A549 (cell line): ENCODE measurements at regions not wholly inside any gene's neighbourhood (a gene's known extent, or its start where the extent isn't known, plus 50 kb on each side); places are given as distances from the start of the nearest gene placed in this dataset.

Source experiments
- CEBPB ChIP-seq, 2 experiments: fragments of >200 bp in 1 of 2; sonication (Bioruptor Twin) in 1 of 2; formaldehyde crosslinking in 1 of 2; IDR thresholded peaks; 2 replicates each; pipeline ENCODE4 v1.6.1; 2012 to 2016
- CTCF ChIP-seq: fragments of >200 bp; sonication (Bioruptor Twin); formaldehyde crosslinking; IDR thresholded peaks from 3 replicates; pipeline ENCODE4 v1.5.1; 2016
- HMGXB4 ChIP-seq: fragments of 250-450 bp; sonication (Bioruptor Pico); IDR thresholded peaks from 2 replicates; pipeline ENCODE4 v1.5.0; 2021; ENCODE audit warnings: mild to moderate bottlenecking, moderate library complexity, borderline replicate concordance
- MYC ChIP-seq: IDR thresholded peaks from 2 replicates; pipeline ENCODE4 v1.6.1; 2012; ENCODE audit warnings: mild to moderate bottlenecking, inconsistent platforms, low read length, improper control_type of control experiment, borderline replicate concordance
- NR3C1 ChIP-seq: fragments of >200 bp; sonication (Bioruptor Twin); formaldehyde crosslinking; IDR thresholded peaks from 3 replicates; pipeline ENCODE4 v1.6.1; 2017
- POLR2A ChIP-seq: IDR thresholded peaks from 2 replicates; pipeline ENCODE4 v1.6.1; 2012; ENCODE audit warnings: mild to moderate bottlenecking, low read length
- RAD21 ChIP-seq, 2 experiments: fragments of >200 bp in 1 of 2; sonication (Bioruptor Twin) in 1 of 2; formaldehyde crosslinking in 1 of 2; IDR thresholded peaks in 1 of 2; conservative IDR thresholded peaks in 1 of 2; 2 replicates in 1 of 2; 3 replicates in 1 of 2; pipeline ENCODE4 v1.6.1; 2012 to 2018; ENCODE audit warnings: inconsistent platforms in 1 of 2
- TF ChIP-seq, protein P1 (sequence below): fragments of 200-600 bp; sonication (generic); IDR thresholded peaks from 2 replicates; pipeline ENCODE4 v1.6.1; 2016; ENCODE audit warnings: antibody characterized with exemption, mild to moderate bottlenecking, moderate library complexity

DNA sequence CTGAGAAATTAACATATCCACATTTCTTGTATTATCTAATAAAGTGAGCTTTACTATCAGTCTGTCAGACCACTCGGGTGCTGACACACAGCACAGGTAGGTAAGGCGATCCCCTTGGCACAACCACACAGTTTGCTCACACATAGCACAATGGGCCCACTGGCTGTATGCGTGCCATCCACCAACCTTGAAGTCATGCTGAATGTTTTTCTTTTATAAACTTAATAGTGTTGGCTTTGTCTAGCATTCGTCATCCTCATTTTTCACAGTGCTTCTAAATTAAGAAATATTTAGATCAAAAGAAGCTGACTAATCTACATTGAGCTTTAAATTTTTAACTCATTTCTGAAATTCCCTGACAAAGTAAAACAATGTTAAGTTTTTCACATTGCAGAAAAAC, 50.0 kb upstream of the PAPOLG start:
- TF ChIP-seq CEBPB (IDR thresholded peaks at IDR 0.05) (no peak), HMGXB4 (CRISPR knock-in tag) (no peak), CTCF (no peak), POLR2A (no peak), NR3C1 (no peak), MYC (no peak), RAD21 (conservative IDR thresholded peaks at IDR 0.05 in 1 of 2, IDR thresholded peaks at IDR 0.05 in 1 of 2) (no peak)
- TF ChIP-seq, protein P1, sequence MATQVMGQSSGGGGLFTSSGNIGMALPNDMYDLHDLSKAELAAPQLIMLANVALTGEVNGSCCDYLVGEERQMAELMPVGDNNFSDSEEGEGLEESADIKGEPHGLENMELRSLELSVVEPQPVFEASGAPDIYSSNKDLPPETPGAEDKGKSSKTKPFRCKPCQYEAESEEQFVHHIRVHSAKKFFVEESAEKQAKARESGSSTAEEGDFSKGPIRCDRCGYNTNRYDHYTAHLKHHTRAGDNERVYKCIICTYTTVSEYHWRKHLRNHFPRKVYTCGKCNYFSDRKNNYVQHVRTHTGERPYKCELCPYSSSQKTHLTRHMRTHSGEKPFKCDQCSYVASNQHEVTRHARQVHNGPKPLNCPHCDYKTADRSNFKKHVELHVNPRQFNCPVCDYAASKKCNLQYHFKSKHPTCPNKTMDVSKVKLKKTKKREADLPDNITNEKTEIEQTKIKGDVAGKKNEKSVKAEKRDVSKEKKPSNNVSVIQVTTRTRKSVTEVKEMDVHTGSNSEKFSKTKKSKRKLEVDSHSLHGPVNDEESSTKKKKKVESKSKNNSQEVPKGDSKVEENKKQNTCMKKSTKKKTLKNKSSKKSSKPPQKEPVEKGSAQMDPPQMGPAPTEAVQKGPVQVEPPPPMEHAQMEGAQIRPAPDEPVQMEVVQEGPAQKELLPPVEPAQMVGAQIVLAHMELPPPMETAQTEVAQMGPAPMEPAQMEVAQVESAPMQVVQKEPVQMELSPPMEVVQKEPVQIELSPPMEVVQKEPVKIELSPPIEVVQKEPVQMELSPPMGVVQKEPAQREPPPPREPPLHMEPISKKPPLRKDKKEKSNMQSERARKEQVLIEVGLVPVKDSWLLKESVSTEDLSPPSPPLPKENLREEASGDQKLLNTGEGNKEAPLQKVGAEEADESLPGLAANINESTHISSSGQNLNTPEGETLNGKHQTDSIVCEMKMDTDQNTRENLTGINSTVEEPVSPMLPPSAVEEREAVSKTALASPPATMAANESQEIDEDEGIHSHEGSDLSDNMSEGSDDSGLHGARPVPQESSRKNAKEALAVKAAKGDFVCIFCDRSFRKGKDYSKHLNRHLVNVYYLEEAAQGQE = no peak
